Vagina (tissue), 2 donors: ENCODE measurements at regions not wholly inside any gene's neighbourhood (a gene's known extent, or its start where the extent isn't known, plus 50 kb on each side); places are given as distances from the start of the nearest gene placed in this dataset.

ENCODE experiments used
- CTCF ChIP-seq, 3 experiments: fragments of 450-650 bp in 2 of 3; fragments of 200-600 bp in 1 of 3; sonication (generic) in 1 of 3; IDR thresholded peaks; one replicate each; pipeline ENCODE4 v1.5.1; 2017 to 2019; ENCODE audit warnings: antibody characterized with exemption in 3 of 3, mild to moderate bottlenecking in 2 of 3, moderate library complexity in 2 of 3
- POLR2A ChIP-seq, 2 donors: fragments of 450-650 bp; IDR thresholded peaks; one replicate each; pipeline ENCODE4 v1.6.1; 2017; ENCODE audit warnings: antibody characterized with exemption in 2 of 2, mild to moderate bottlenecking in 2 of 2, moderate library complexity in 2 of 2

- TF ChIP-seq POLR2A (IDR thresholded peaks at IDR 0.05) (no peak), CTCF (IDR thresholded peaks at IDR 0.05) (no peak)
Observed at GRCh38 chr3:139099968-139100817, 55.5 kb upstream of the PRR23C start.
